ENCODE measurements at regions not wholly inside any gene's neighbourhood (a gene's known extent, or its start where the extent isn't known, plus 50 kb on each side); places are given as distances from the start of the nearest gene placed in this dataset.
"Not testable (repeated sequence)": the region's sequence is repeated elsewhere in the genome, so short reads cannot be mapped to it uniquely, and the experiment has no call there.

- TF ChIP-seq POLR2AphosphoS5 (IDR thresholded peaks at IDR 0.05; ENCODE audit: low read depth, low read length) (no peak), TAF1 (IDR thresholded peaks at IDR 0.05; ENCODE audit: borderline replicate concordance, low read depth, low read length) (no peak), POLR2A (IDR thresholded peaks at IDR 0.05; ENCODE audit: low read depth, low read length) (no peak)
- FAIRE-seq (no peak), DNase-seq (ENCODE audit: insufficient read length) (no peak)
These were observed 727.8 kb upstream of the FAM174A start for GRCh38 chr5:99807346-99807745.

DNA sequence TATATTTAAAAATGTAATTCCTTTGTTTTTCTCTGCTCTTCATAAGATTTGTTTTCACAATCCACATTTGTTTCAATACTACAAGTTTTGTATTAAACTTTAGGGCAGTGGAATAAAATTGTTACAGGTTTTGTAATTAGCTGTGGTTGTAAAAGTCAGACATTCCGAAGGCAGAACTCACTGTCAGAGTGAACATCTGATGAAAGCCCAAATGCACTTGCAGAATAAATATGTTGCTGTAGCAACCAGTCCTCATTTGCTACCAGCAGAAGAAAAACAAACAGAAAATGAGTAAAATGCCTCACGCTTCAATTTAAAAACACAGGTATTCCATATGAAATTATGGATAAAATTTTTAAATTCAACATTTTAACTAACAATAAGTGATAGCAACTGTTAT is 740.1 kb upstream of the FAM174A start:
- DNase-seq (ENCODE audit: insufficient read length) (no peak), FAIRE-seq (no peak)
- TF ChIP-seq TAF1 (IDR thresholded peaks at IDR 0.05; ENCODE audit: borderline replicate concordance, low read depth, low read length) (no peak), POLR2AphosphoS5 (IDR thresholded peaks at IDR 0.05; ENCODE audit: low read depth, low read length) (no peak), POLR2A (IDR thresholded peaks at IDR 0.05; ENCODE audit: low read depth, low read length) (no peak)

DNA sequence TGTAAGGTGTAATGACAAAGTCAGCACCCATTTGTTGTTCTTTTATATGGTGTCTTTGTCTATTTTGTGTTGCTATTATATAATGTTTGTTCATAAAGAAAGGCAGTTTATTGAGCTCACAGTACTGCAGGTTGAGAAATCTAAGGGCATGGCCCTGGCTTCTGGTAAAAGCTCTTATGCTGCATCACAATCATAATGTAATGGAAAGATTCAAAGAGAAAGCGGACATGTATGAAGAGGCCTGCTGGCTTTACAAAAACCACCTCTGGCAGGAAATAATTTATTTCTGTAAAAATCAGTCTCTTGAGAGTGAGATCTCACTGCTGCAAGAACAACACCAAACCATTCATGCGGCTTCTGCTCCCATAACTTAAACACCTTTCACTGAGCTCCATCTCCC is 746.7 kb upstream of the FAM174A start:
- DNase-seq (ENCODE audit: insufficient read length) (no peak), FAIRE-seq (no peak)
- TF ChIP-seq TAF1 (IDR thresholded peaks at IDR 0.05; ENCODE audit: borderline replicate concordance, low read depth, low read length) (no peak), POLR2A (IDR thresholded peaks at IDR 0.05; ENCODE audit: low read depth, low read length) (no peak), POLR2AphosphoS5 (IDR thresholded peaks at IDR 0.05; ENCODE audit: low read depth, low read length) (no peak)

- DNase-seq (ENCODE audit: insufficient read length), result no peak
- TF ChIP-seq TAF1 (IDR thresholded peaks at IDR 0.05; ENCODE audit: borderline replicate concordance, low read depth, low read length) (no peak), POLR2AphosphoS5 (IDR thresholded peaks at IDR 0.05; ENCODE audit: low read depth, low read length) (no peak), POLR2A (IDR thresholded peaks at IDR 0.05; ENCODE audit: low read depth, low read length) (no peak)
- FAIRE-seq, result no peak
These were observed 760.0 kb upstream of the FAM174A start for GRCh38 chr5:99775189-99775588.

GRCh38 chr5:99773290-99773689 is 761.9 kb upstream of the FAM174A start:
- DNase-seq (ENCODE audit: insufficient read length), result no peak
- FAIRE-seq, result no peak
- TF ChIP-seq POLR2AphosphoS5 (IDR thresholded peaks at IDR 0.05; ENCODE audit: low read depth, low read length) (no peak), TAF1 (IDR thresholded peaks at IDR 0.05; ENCODE audit: borderline replicate concordance, low read depth, low read length) (no peak), POLR2A (IDR thresholded peaks at IDR 0.05; ENCODE audit: low read depth, low read length) (no peak)

- DNase-seq (ENCODE audit: insufficient read length), result no peak
- FAIRE-seq, result no peak
- no peak for TF ChIP-seq TAF1 (IDR thresholded peaks at IDR 0.05; ENCODE audit: borderline replicate concordance, low read depth, low read length)
- no peak for TF ChIP-seq POLR2A (IDR thresholded peaks at IDR 0.05; ENCODE audit: low read depth, low read length)
- no peak for TF ChIP-seq POLR2AphosphoS5 (IDR thresholded peaks at IDR 0.05; ENCODE audit: low read depth, low read length)
These were observed 763.9 kb upstream of the FAM174A start for GRCh38 chr5:99771296-99771695.

- TF ChIP-seq TAF1 (IDR thresholded peaks at IDR 0.05; ENCODE audit: borderline replicate concordance, low read depth, low read length), result no peak
- TF ChIP-seq POLR2AphosphoS5 (IDR thresholded peaks at IDR 0.05; ENCODE audit: low read depth, low read length), result no peak
- no peak for TF ChIP-seq POLR2A (IDR thresholded peaks at IDR 0.05; ENCODE audit: low read depth, low read length)
- FAIRE-seq, result no peak
These were observed 770.2 kb upstream of the FAM174A start for GRCh38 chr5:99765011-99765410.

GRCh38 chr5:99763021-99763774 is 772.0 kb upstream of the FAM174A start:
- FAIRE-seq, result no peak
- TF ChIP-seq POLR2A (IDR thresholded peaks at IDR 0.05; ENCODE audit: low read depth, low read length) (no peak), TAF1 (IDR thresholded peaks at IDR 0.05; ENCODE audit: borderline replicate concordance, low read depth, low read length) (no peak), POLR2AphosphoS5 (IDR thresholded peaks at IDR 0.05; ENCODE audit: low read depth, low read length) (no peak)
- DNase-seq (ENCODE audit: insufficient read length), result no peak

More at GRCh38 chr5:99765011-99765410, 770.2 kb upstream of the FAM174A start:
- DNase-seq (ENCODE audit: insufficient read length), result no peak

DNA sequence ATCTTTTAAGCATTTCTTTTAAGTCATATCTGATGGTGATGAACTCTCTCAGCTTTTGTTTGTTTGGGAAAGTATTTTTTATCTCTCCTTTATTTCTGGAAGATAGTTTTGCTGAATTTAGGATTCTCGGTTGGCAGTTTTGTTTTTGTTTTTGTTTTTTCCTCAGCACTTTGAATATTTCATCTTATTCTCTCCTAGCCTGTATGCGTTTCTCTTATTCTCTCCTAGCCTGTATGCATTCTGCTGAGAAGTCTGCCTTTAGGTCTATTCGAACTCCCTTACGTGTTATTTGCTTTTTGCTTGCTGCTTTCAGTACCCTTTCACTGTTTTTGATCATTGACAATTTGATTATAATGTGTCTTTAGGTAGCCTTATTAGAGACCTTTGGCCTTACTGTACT is 787.8 kb upstream of the FAM174A start:
- FAIRE-seq, result no peak
- DNase-seq (ENCODE audit: insufficient read length), result no peak

DNA sequence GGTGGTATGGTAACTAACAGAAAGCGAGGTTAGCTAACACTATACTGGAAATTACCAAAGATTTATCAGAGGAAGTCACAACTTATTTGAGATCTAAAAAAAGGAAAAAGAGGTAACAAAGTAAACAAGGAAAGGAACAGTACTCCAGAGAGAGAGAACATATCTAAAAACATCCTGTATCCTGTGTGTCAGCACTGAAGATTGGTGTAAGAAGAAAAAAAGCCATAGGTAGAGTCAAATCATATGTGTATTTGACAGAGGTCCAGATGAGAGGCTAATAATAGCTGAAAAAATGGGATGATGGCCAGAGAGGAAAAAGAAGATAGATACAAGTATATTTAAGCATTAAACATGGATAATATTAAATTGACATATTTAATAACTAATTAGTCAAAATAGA is 802.0 kb upstream of the FAM174A start:
- DNase-seq (ENCODE audit: insufficient read length); FAIRE-seq: not testable (repeated sequence)

More for the DNA sequence above, 787.8 kb upstream of the FAM174A start:
- TF ChIP-seq TAF1 (IDR thresholded peaks at IDR 0.05; ENCODE audit: borderline replicate concordance, low read depth, low read length) (no peak), POLR2AphosphoS5 (IDR thresholded peaks at IDR 0.05; ENCODE audit: low read depth, low read length) (no peak), POLR2A (IDR thresholded peaks at IDR 0.05; ENCODE audit: low read depth, low read length) (no peak)

DNA sequence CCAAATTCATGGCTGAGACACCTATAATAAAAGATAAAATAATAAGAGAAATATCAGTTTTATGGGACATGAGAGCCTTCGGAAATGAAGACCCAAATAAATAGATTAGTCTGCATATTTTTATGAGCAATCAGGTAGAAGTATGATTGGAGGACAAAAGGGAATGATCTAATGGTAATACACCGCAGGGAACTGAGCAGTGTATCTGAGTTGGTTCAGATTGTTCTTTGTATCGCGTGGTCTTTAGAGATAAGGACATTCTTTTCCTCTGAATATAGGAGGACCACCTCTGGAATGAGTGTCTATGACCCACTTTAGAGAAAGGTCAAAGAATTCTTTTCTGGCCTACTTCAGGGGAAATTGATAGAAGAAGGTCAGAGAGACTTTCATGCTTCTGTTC is 801.8 kb upstream of the CHD1 start:
- FAIRE-seq; DNase-seq (ENCODE audit: insufficient read length): not testable (repeated sequence)

GRCh38 chr5:99724732-99725290 is 796.0 kb upstream of the CHD1 start:
- TF ChIP-seq POLR2A (IDR thresholded peaks at IDR 0.05; ENCODE audit: low read depth, low read length), result no peak
- no peak for TF ChIP-seq POLR2AphosphoS5 (IDR thresholded peaks at IDR 0.05; ENCODE audit: low read depth, low read length)
- TF ChIP-seq TAF1 (IDR thresholded peaks at IDR 0.05; ENCODE audit: borderline replicate concordance, low read depth, low read length), result no peak
- DNase-seq (ENCODE audit: insufficient read length), result no peak
- no peak for FAIRE-seq
